HG03575 (cell line): ENCODE measurements at regions not wholly inside any gene's neighbourhood (a gene's known extent, or its start where the extent isn't known, plus 50 kb on each side); places are given as distances from the start of the nearest gene placed in this dataset.
"Not testable (repeated sequence)": the region's sequence is repeated elsewhere in the genome, so short reads cannot be mapped to it uniquely, and the experiment has no call there.

ENCODE experiments used
- ATAC-seq: cut with Tn5 transposase; IDR thresholded peaks from one replicate; pipeline ENCODE4 v1.9.1; 2021; ENCODE audit not compliant: unreplicated experiment, insufficient number of reproducible peaks, low FRiP score; ENCODE audit errors: extremely low read depth

DNA sequence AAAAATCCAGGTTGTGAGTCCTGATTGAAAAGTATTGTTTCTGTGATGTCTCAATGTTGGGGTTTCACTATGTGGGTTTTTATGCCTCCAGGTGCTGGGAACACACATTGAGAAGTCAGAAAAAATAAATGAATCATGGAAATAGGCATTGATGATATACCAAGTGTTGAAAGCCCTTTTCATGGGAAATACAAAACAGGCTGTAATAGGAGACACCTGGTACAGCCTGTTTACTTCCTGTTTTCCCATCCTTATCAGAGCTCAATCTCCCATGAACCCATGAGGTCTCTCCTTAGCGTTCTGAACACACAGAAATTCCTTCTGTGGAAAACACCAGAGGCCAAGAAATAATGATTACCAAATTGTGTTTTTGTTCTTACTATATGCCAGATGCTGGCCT lies 106.3 kb upstream of the BOD1L1 start:
- no peak for ATAC-seq

DNA sequence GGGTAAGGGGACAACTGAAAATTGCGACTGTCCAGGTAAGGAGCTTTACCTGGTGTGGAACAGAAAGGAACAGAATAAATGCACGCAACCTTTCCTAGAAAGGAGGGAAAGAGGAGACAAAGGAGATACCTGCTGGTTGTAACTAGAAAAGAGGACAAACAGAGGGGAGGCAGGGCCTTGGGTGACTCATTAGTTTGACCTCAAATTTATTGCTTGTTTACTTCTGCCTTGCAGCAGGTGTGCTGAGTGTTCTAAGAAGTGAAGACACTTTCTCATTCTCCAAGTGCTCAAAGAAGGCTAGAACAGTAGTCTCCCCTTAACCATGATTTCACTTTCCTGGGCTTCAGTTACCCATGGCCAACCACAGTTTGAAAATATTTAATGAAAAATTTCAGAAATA lies 123.1 kb upstream of the BOD1L1 start:
- no peak for ATAC-seq

DNA sequence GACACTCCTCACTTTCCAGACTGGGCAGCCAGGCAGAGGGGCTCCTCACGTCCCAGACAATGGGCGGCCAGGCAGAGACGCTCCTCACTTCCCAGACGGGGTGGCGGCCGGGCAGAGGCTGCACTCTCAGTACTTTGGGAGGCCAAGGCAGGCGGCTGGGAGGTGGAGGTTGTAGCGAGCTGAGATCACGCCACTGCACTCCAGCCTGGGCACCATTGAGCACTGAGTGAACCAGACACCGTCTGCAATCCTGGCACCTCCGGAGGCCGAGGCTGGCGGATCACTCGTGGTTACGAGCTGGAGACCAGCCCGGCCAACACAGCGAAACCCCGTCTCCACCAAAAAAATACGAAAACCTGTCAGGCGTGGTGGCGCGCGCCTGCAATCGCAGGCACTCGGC lies 134.1 kb upstream of the BOD1L1 start:
- ATAC-seq = not testable (repeated sequence)

DNA sequence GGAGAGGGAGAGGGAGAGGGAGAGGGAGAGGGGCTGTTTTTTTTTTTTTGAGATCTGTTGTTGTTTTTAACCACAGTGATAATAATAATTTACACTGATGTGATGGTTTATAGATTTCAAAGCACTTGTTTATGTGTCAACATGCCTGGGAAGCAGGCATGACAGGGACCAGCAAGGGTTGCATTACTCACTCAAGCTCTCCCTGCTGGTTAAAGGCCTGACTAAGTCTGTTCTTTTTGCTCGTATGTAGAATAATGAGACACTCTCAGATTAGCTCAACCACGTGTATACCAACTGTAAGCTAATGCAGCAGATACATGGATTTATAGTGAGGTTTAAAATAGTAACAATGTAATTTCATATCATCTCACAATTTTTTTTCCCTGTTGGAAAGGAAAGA lies 134.6 kb upstream of the BOD1L1 start:
- no peak for ATAC-seq

DNA sequence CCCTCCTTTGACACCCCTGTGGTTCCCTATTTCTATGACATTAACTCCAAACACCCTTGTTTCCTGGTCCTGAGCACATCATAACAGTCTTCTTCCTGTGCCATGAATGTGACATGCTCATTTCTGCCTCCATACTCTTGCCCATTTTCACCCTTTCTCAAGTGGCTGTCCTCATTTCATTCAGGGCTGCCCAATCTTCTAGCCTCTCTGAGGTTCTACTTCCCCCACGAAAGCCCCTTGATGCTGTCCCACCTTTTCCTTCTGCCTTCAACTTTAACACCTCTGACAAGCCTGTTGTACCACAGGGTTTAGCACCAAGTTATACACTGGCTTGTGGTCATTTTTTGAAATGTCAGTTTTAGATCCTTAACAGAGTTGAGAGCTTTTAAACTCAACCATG lies 136.2 kb upstream of the BOD1L1 start:
- ATAC-seq = no peak

DNA sequence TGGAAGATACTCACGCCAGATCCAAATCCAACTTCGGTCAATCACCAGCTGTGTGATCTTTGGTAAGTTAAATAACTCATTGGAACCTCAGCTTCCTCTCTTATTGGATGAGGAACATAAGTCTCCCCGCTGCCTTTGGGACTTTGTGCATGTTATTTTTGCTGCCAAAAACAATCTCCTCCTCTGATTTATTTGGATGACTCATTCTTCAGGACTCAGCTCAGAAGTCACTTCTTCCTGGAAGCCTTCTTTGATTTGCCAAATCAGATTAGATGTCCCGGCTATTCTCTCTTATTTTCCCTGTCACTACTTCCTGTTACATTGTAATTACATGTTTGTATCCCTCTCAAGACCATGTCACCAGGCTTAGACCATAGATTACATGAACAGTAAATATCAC lies 138.0 kb upstream of the BOD1L1 start:
- no peak for ATAC-seq

DNA sequence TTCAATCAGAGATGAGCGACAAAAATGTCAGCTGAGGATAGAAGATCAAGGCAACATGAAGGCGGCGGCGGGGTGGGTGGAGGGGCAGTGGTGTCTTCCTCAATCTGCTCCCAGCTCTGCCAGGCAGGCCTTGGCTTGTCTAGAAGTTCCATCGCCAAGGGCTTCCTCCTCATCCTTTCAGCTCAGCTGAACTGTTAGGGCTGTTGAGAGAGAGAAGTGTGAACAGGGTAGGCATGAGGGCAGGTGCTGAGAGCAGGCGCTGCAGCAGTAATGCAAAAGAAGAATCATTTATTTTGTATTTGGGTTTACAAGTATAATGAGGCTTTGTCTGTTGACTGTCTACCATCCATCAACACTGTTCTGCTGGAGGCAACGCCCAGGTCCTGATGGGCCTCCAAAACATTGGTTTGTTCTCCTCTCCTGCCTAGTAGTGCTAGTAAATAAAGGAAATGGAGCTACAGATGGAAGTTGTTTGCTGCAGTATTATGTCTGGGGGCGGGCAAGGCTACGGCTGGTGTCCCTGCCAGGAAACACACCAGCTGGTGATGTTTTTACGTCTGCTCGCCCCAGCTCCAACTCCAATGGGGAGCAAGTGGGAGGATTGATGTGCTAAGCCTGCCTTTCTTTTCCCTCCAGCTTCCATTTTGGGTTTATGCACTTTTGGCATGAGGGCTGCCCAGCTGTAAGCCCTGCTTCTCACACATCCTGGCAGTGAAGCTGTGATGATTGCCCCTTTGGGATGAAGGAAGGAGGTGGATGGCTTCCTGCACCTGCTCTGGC lies 139.4 kb upstream of the BOD1L1 start:
- no peak for ATAC-seq

- no peak for ATAC-seq
These were observed 149.8 kb upstream of the BOD1L1 start for GRCh38 chr4:13777341-13777740.

DNA sequence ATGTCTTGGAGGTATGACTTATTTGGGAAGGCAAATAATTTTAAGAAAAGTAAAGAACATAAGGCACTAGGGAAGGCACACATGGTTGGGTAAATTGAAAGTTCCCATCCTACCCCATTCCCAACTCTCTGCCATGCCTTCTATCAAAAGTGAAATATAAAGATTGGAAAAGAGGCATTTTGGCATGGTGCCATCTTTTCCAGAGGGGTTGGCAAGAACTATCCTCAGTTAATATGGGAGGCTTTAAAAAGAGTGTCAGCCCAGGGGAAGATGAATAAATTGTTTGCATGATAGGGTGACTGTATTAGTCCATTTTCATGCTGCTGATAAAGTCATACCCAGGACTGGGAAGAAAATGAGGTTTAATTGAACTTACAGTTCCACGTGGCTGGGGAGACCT lies 150.8 kb upstream of the BOD1L1 start:
- no peak for ATAC-seq

GRCh38 chr4:13782231-13782630 lies 154.7 kb upstream of the BOD1L1 start:
- no peak for ATAC-seq

GRCh38 chr4:13783800-13784411 lies 156.4 kb upstream of the BOD1L1 start:
- ATAC-seq = no peak

DNA sequence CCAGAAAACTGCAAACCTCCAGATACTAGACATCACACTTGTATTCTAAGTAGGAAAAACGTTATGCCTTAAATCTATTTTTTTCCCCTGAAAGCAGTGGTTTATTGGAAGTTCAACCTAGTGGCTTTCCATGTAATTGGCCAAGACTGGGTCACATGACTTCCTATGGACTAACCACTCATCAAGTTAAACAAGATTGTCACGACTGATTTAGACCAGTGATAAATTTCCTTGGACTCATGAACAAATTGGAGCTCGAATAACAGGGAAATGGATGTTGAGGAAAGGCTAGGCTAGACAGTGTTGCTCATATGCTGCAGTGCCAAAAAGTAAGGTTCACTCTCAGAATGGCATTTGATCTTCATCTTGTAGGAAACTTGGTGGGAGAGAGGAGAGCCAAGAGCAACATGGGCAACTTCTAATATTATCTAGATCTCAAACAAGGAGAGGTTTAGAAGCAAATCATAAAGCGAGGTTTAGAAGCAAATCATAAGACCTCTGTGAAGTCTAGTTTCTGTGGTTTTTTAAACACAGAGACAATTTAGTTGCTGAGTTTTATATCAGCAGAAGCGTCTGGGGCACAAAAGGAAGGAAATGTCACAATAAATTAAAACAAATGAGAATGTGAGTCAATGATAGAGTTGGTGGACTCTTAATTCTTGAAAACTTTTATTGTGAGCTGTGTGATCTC lies 165.6 kb upstream of the BOD1L1 start:
- no peak for ATAC-seq

- ATAC-seq = no peak
These were observed 167.5 kb upstream of the BOD1L1 start for GRCh38 chr4:13794819-13795565.

DNA sequence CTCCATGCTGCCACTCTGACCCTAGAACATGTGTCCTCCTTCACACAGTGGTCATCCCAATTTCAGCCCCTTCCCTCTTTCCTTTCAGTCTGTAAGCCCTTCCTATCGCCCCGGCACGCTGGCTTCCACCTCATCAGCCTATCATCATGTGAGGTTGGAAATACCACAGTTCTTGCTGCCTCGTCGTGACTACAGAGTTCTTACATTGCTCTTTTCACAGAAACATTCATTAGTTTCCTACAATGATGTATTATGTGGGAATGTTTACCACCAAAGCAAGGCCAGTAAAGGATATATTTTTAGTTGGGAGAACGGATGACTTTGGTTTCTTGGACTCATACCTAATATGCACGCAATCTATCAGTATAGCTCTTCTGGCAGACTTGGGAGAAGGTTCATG lies 169.5 kb upstream of the BOD1L1 start:
- ATAC-seq = no peak

DNA sequence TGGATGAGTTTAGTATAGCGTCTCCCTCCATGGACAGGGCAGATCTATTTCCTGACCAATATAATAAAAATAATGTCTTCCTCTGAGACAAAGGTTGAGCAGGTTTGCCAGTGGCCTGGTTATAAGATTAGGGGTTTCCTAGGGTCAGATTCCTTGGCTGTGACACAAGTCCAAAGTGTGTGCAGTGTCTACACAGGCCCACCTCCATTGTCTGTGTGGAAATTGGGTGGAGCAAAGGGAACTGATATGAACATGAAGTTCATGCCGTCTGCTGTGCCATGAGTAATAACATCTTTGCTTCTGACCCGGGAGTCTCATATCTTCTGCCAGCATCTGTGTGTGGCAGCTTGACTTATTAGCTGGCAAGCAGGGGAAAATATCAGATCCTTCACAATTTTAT lies 187.7 kb upstream of the BOD1L1 start:
- ATAC-seq = no peak

DNA sequence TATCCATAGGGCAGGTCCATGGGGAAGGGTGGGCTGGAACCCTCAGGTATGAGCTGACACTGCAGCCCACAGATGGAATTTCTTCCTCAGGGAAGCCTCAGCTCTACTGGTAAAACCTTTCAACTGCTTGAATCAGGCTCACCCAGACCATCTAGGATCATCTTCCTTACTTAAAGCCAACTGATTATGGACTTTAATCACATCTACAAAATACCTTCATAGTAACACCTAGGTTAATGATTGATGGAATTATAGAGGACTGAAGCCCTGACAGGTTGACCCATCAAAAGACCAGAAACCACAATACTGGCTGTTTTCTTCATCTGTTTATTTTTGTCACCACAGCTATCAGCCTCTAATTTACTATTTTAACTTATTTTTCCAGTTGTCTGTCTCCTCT lies 188.9 kb upstream of the BOD1L1 start:
- no peak for ATAC-seq

- no peak for ATAC-seq
These were observed 194.0 kb upstream of the BOD1L1 start for GRCh38 chr4:13821522-13821921.

DNA sequence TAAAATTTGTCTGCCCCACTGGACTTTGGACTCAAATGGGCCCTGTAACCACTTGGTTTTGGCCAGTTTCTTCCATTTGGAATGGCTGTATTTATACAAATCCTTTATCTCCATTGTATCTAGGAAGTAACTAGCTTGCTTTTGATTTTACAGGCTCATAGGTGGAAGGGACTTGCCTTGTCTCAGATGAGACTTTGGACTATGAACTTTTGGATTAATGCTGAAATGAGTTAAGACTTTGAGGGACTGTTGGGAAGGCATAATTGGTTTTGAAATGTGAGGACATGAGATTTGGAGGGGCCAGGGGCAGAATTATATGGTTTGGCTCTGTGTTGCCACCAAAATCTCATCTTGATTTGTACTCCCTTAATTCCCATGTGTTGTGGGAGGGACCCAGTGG lies 198.3 kb upstream of the BOD1L1 start:
- ATAC-seq = not testable (repeated sequence)

DNA sequence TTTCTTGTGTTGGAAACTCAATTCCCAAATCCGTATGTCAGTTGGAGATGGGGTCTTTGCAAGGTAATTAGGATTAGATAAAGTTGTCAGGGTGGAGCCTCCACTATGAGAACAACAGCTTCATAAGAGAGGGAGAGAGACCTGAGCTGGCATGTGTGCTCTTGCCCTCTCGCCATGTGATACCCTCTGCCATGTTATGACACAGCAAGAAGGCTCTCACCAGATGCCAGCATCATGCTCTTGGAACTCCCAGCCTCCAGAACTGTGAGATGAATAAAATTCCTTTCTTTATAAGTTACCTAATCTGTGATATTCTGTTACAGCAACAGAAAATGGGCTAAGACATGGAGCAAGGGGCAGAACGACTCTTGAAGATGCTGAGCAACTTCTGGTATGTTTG lies 201.9 kb upstream of the BOD1L1 start:
- no peak for ATAC-seq

DNA sequence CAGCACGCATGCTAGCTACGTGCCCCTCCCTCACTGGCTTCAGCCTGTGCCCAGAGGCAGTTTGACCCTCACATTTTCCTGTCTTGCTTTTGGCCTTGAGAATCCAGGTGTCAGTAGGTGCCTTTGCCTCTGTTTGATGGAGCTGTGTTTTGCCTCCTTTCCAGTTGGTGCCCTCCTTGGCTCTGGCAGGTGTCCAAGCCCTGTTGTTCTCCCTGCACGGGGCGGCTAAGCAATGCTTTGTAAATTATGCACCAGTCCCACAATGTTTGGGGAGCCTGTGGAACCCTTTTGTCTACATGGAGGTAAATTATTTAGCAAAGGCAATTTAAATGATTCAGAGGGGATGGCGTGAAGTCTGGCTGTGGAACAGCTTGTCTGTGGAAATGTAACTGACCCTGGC lies 202.9 kb upstream of the BOD1L1 start:
- no peak for ATAC-seq
